ENCODE measurements at regions not wholly inside any gene's neighbourhood (a gene's known extent, or its start where the extent isn't known, plus 50 kb on each side); places are given as distances from the start of the nearest gene placed in this dataset.
"Not testable (repeated sequence)": the region's sequence is repeated elsewhere in the genome, so short reads cannot be mapped to it uniquely, and the experiment has no call there.

GRCh38 chr2:225757248-225757647 is 357.7 kb downstream of the NYAP2 start:
- no peak for DNase-seq (ENCODE audit: low spot score)
- H3K27ac ChIP-seq, result no peak overlapping the region
- TF ChIP-seq CTCF (IDR thresholded peaks at IDR 0.05), result no peak
- no peak overlapping the region for H3K4me3 ChIP-seq

DNA sequence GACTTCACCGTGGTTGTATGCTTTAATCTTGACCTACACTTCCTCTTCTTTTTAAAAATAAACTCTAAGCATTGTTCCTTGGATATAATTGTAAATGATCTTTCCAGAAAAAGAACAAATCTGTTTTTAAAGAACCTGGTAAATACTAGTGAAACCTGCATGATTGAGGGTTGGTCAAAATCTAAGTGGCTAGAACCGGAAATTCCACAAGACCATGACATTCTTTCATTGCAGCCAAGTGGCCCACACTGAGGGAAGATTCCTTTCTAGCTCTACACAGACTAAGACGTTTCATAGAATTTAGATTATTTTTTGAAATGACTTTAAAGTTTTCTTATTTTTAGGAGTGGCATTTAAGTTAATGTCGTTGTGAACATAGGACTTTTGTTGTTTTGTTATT is 356.7 kb downstream of the NYAP2 start:
- no peak for DNase-seq (ENCODE audit: low spot score)
- TF ChIP-seq CTCF (IDR thresholded peaks at IDR 0.05), result no peak
- H3K4me3 ChIP-seq, result no peak overlapping the region
- H3K27ac ChIP-seq, result no peak overlapping the region

DNA sequence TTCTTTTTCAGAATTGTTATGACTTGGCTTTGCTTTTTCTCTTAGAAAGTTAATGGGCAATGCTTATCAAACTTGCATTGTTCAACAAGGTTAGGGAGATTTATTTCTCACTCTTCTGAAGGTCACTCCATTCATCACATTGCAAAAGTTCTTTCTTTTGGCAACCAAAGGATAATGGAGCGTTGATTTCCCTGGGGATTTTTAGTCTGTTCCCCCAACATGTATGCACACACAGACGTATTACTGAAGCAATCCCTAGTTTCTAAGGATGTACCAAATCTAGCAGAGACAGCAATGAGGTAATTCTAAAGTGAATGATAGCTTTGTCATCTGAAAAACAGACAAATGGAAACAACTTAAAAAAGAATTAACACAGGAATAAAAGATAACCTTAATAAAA is 349.1 kb downstream of the NYAP2 start:
- no peak for DNase-seq (ENCODE audit: low spot score)
- no peak overlapping the region for H3K4me3 ChIP-seq
- no peak for TF ChIP-seq CTCF (IDR thresholded peaks at IDR 0.05)

DNA sequence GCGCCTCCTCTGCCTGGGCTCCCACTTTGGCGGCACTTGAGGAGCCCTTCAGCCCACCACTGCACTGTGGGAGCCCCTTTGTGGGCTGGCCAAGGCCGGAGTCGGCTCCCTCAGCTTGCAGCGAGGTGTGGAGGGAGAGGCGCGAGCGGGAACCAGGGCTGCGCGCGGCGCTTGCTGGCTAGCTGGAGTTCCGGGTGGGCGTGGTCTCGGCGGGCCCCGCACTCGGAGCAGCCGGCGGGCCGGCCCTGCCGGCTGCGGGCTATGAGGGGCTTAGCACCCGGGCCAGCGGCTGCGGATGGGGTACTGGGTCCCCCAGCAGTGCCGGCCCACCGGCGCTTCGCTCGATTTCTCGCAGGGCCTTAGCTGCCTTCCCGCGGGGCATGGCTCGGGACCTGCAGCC is 344.5 kb downstream of the NYAP2 start:
- not testable (repeated sequence) for DNase-seq (ENCODE audit: low spot score); H3K27ac ChIP-seq; H3K4me3 ChIP-seq

More for the DNA sequence above, 349.1 kb downstream of the NYAP2 start:
- no peak overlapping the region for H3K27ac ChIP-seq

DNA sequence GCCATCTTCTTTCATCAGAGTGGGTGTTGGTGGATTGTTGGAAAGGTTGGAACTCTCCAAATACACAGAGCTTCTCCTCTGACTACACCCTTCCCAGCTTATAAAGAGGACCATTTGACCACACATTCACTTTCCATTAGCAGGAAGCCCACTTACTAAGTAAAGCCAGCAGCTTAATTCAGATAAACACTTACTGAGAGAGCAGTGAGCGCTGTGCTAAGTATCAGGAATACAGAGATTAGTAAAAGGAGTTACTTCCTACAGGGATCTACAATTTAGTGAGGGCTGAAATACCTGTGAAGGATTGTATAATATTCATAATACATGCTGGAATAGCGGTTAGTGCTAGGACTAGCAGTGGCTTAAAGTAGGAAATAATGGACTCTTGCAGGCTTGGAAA is 343.0 kb downstream of the NYAP2 start:
- no peak overlapping the region for H3K4me3 ChIP-seq
- no peak for DNase-seq (ENCODE audit: low spot score)

GRCh38 chr2:225740086-225740485 is 340.6 kb downstream of the NYAP2 start:
- DNase-seq (ENCODE audit: low spot score), result no peak
- Histone ChIP-seq H3K27ac (no peak overlapping the region), H3K4me3 (no peak overlapping the region)
- TF ChIP-seq CTCF (IDR thresholded peaks at IDR 0.05), result no peak

More for the DNA sequence above, 343.0 kb downstream of the NYAP2 start:
- no peak for TF ChIP-seq CTCF (IDR thresholded peaks at IDR 0.05)
- H3K27ac ChIP-seq, result no peak overlapping the region

- no peak for TF ChIP-seq CTCF (IDR thresholded peaks at IDR 0.05)
- no peak overlapping the region for H3K4me3 ChIP-seq
- no peak for DNase-seq (ENCODE audit: low spot score)
- no peak overlapping the region for H3K27ac ChIP-seq
These were observed 339.8 kb downstream of the NYAP2 start for GRCh38 chr2:225739328-225739727.

DNA sequence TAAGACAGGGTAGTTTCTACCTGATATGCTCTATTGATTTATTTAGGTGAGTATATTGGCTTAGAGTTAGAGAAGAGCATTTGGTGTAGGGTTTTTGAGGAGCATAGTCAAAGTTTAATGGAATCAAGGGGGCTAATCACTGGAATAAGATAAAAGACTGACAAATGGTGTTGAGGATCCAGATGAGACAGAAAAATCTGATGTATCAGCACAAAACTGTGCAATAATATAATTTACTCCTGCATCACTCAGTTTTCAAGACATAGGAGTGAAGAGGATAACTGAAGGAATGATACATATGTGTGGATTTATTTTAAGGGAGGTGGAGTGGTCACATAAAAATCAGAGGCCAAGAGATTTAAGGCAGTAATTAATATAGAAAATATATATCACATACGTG is 339.2 kb downstream of the NYAP2 start:
- no peak for TF ChIP-seq CTCF (IDR thresholded peaks at IDR 0.05)
- H3K27ac ChIP-seq, result no peak overlapping the region
- no peak for DNase-seq (ENCODE audit: low spot score)

More for the DNA sequence above, 339.2 kb downstream of the NYAP2 start:
- H3K4me3 ChIP-seq, result no peak overlapping the region

All from coronary artery (tissue), 2 donors.